Subcutaneous abdominal adipose tissue (tissue), 5 donors: ENCODE measurements at regions not wholly inside any gene's neighbourhood (a gene's known extent, or its start where the extent isn't known, plus 50 kb on each side); places are given as distances from the start of the nearest gene placed in this dataset.

Experiments used
- H3K27ac ChIP-seq: one replicate; pipeline ENCODE4 v1.7.0; 2013; ENCODE audit warnings: low read depth, mild to moderate bottlenecking, inconsistent platforms, low read length, moderate library complexity
- H3K27me3 ChIP-seq, 5 donors: one replicate each; pipeline ENCODE4 v1.7.0; 2013; ENCODE audit warnings: low read length in 5 of 5, inconsistent platforms in 1 of 5; ENCODE audit not compliant: control insufficient read depth in 5 of 5, insufficient read depth in 4 of 5
- H3K36me3 ChIP-seq, 5 donors: one replicate each; pipeline ENCODE4 v1.7.0; 2013; ENCODE audit warnings: low read length in 5 of 5; ENCODE audit not compliant: control insufficient read depth in 5 of 5, insufficient read depth in 5 of 5
- H3K4me1 ChIP-seq, 5 donors: one replicate each; pipeline ENCODE4 v1.7.0; 2013; ENCODE audit warnings: low read length in 5 of 5, mild to moderate bottlenecking in 3 of 5, moderate library complexity in 1 of 5; ENCODE audit not compliant: control insufficient read depth in 5 of 5, insufficient read depth in 5 of 5
- H3K4me3 ChIP-seq, 5 donors: one replicate each; pipeline ENCODE4 v1.7.0; 2013; ENCODE audit warnings: low read length in 5 of 5, low read depth in 1 of 5
- H3K9ac ChIP-seq, 5 donors: one replicate each; pipeline ENCODE4 v1.7.0; 2013; ENCODE audit warnings: low read length in 5 of 5, mild to moderate bottlenecking in 4 of 5, moderate library complexity in 3 of 5
- H3K9me3 ChIP-seq, 5 donors: one replicate each; pipeline ENCODE4 v1.7.0; 2013; ENCODE audit warnings: low read length in 5 of 5; ENCODE audit not compliant: control insufficient read depth in 5 of 5
- donor health status: healthy.
- donor health status: healthy.
- donor health status: healthy.
- donor health status: healthy.
- donor health status: healthy.

DNA sequence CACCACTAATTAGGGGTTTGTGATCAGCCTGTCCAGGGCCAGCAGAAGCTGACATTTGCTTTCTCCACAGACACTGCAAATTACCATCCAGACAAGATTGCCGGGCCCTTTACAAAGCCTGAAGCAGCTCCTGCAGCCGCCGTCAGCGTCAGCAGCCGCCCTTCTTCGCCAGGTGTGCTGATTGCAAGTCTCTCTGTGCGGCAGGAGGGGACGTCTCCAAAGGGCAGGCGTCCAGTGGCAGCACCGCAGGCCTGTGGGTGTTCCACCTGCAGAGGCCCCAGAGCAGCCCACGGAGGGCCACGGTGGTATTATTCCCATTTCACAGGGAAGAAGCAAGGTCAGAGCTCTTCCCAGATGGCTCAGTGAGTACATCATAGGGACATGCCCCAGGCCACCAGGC, 108.0 kb upstream of the PPP1R26 start:
- no peaks in the 10 kb centered on the region for H3K36me3 ChIP-seq
- H3K27me3 ChIP-seq: peaks cover 19 to 46% (median 32%) of the 10 kb centered on the region in 5 donors
- H3K9ac ChIP-seq: no peak overlapping the region
- H3K27ac ChIP-seq: no peak overlapping the region
- H3K4me3 ChIP-seq: no peak overlapping the region
- H3K4me1 ChIP-seq: no peaks in the 10 kb centered on the region
- no peaks in the 10 kb centered on the region for H3K9me3 ChIP-seq

- Histone ChIP-seq H3K27ac (no peak overlapping the region), H3K9ac (no peak overlapping the region), H3K27me3 (peaks cover 19 to 50% (median 33%) of the 10 kb centered on the region in 5 donors), H3K4me3 (no peak overlapping the region), H3K36me3 (no peaks in the 10 kb centered on the region), H3K4me1 (no peaks in the 10 kb centered on the region), H3K9me3 (no peaks in the 10 kb centered on the region)
Measured at GRCh38 chr9:135372036-135372435, 107.5 kb upstream of the PPP1R26 start.

DNA sequence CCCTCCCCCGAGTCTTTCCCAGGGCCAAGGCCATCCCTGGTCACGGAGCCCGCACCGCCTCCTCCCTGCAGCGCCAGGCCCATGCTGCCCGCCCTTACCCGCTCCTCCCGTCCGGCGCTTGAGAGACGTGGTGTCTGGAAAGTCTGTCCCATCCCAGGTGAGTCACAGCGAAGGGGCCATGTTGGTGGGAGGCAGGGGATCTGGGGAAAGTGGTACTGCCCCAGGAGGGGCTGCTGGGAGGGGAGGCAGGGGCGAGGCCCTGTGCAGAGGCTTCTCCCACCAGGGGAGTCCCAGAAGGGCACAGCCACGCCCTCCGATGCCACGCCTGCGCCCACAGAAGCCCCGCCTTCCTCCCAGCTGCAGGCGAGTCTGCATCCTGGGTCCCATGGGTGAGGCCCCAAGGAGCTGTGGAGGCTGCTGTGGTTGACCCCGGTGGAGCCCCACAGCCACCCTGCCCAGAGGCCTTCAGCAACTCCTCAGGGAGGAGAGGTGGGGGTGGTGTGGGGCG, 107.0 kb upstream of the PPP1R26 start:
- Histone ChIP-seq H3K36me3 (no peaks in the 10 kb centered on the region), H3K9ac (no peak overlapping the region), H3K27me3 (peaks cover 21 to 50% (median 37%) of the 10 kb centered on the region in 5 donors), H3K9me3 (no peaks in the 10 kb centered on the region), H3K27ac (no peak overlapping the region), H3K4me3 (no peak overlapping the region), H3K4me1 (no peaks in the 10 kb centered on the region)

GRCh38 chr9:135373151-135373685, 106.4 kb upstream of the PPP1R26 start:
- Histone ChIP-seq H3K27ac (no peak overlapping the region), H3K4me1 (no peaks in the 10 kb centered on the region), H3K4me3 (no peak overlapping the region), H3K9ac (no peak overlapping the region), H3K9me3 (no peaks in the 10 kb centered on the region), H3K36me3 (no peaks in the 10 kb centered on the region), H3K27me3 (peaks cover 21 to 52% (median 42%) of the 10 kb centered on the region in 5 donors)

DNA sequence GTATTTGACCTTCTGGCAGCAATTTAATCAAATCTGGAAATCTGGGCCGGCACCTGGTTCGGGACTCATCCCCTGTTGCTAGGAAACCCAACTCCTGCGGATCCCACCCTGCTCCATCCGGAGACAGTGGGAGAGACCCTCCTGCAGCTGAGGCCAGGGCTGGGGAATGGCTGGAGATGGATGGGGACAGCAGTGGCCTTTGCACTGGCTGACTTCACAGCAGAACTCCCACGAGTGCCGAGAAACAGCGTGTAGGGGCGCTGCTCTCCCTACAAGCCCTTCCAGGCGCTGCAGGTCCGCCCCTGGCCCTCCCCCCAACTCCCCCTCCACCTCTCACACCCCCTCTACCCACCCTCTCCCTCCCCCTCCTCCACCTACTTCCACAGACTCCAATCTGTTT, 105.8 kb upstream of the PPP1R26 start:
- H3K4me1 ChIP-seq: no peaks in the 10 kb centered on the region
- H3K9ac ChIP-seq: no peak overlapping the region
- no peaks in the 10 kb centered on the region for H3K36me3 ChIP-seq
- H3K4me3 ChIP-seq: no peak overlapping the region
- peaks cover 21 to 55% (median 45%) of the 10 kb centered on the region in 5 donors for H3K27me3 ChIP-seq
- no peaks in the 10 kb centered on the region for H3K9me3 ChIP-seq
- H3K27ac ChIP-seq: no peak overlapping the region

GRCh38 chr9:135374591-135374990, 105.0 kb upstream of the PPP1R26 start:
- Histone ChIP-seq H3K4me3 (no peak overlapping the region), H3K9ac (no peak overlapping the region), H3K36me3 (no peaks in the 10 kb centered on the region), H3K9me3 (peaks cover 0 to 4% (median 0%) of the 10 kb centered on the region in 5 donors), H3K27ac (no peak overlapping the region), H3K4me1 (no peaks in the 10 kb centered on the region), H3K27me3 (peaks cover 21 to 52% (median 45%) of the 10 kb centered on the region in 5 donors)

- Histone ChIP-seq H3K27ac (no peak overlapping the region), H3K4me1 (no peaks in the 10 kb centered on the region), H3K9me3 (peaks cover 0 to 6% (median 0%) of the 10 kb centered on the region in 5 donors), H3K36me3 (no peaks in the 10 kb centered on the region), H3K27me3 (peaks cover 21 to 49% (median 45%) of the 10 kb centered on the region in 5 donors), H3K4me3 (no peak overlapping the region), H3K9ac (no peak overlapping the region)
Measured at GRCh38 chr9:135375001-135375400, 104.6 kb upstream of the PPP1R26 start.

DNA sequence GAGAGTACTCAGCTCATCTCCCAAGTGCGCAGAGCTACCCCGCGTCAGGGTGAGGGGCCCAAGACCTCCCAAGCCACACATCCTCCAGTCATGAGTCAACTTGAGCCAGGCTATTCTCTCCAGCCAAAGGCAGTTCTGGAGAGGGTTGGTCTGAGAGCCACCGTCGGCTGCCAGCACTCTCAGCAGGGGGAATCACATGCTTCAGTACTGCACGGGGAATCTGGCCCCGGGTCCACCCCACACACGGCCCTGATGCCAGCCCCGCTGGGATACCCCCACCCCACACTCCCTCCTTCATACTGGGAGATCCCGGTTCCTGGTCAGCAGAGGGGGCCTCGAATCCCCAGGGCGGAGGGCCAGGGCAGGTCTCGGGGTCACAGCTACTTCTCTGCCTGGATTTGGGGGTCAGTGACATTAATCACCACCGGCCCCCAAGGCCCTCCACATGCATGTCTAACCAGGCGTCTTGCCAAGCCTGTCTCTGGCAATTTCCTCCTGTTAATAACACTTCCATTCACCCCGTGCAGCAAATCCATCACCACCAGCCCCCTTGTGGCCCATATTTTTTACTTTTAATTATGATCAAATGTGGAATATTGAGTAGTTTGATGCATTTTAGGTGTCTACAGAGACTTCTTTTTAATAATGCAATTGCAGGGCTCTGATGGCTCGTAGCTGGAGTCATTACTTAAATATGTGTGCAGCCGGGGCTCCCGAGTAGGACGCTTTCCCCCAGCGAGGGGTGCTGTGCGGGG, 102.9 kb upstream of the PPP1R26 start:
- Histone ChIP-seq H3K9ac (no peak overlapping the region), H3K27me3 (peaks cover 12 to 42% (median 39%) of the 10 kb centered on the region in 5 donors), H3K36me3 (no peaks in the 10 kb centered on the region), H3K27ac (no peak overlapping the region), H3K4me3 (no peak overlapping the region), H3K9me3 (peaks cover 0 to 6% (median 0%) of the 10 kb centered on the region in 5 donors), H3K4me1 (no peaks in the 10 kb centered on the region)

GRCh38 chr9:135377431-135377830, 102.2 kb upstream of the PPP1R26 start:
- no peak overlapping the region for H3K4me3 ChIP-seq
- H3K36me3 ChIP-seq: no peaks in the 10 kb centered on the region
- H3K27ac ChIP-seq: no peak overlapping the region
- no peaks in the 10 kb centered on the region for H3K4me1 ChIP-seq
- H3K9me3 ChIP-seq: peaks cover 0 to 6% (median 0%) of the 10 kb centered on the region in 5 donors
- peaks cover 6 to 46% (median 34%) of the 10 kb centered on the region in 5 donors for H3K27me3 ChIP-seq
- no peak overlapping the region for H3K9ac ChIP-seq

DNA sequence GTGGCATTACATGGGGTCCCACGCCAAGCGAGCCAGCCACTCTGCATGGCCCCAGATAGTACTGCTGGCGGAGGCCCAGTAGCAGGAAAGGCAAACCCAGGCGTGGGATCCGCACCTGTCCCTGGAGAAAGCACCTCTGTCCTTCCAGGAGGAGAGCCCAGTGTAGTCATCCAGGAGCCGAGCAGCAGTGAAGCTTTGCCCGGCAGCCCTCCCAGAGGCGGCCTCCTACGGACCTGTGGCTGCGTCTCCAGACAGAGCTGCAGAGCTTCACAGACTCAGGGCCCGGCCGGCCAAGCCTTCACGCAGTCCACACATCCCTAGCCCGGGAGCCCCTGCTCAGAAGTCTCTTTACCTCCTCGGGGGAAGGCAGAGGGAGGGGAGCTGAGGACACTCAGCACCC, 100.8 kb upstream of the PPP1R26 start:
- Histone ChIP-seq H3K4me1 (no peaks in the 10 kb centered on the region), H3K9ac (no peak overlapping the region), H3K4me3 (no peak overlapping the region), H3K36me3 (no peaks in the 10 kb centered on the region), H3K27ac (no peak overlapping the region), H3K27me3 (peaks cover 3 to 45% (median 33%) of the 10 kb centered on the region in 5 donors), H3K9me3 (peaks cover 0 to 6% (median 0%) of the 10 kb centered on the region in 5 donors)
